WERI-Rb-1 (cell line): ENCODE measurements at regions not wholly inside any gene's neighbourhood (a gene's known extent, or its start where the extent isn't known, plus 50 kb on each side); places are given as distances from the start of the nearest gene placed in this dataset.

Experiments used
- DNase-seq: peaks from one replicate; pipeline ENCODE4 v3.0.0-alpha.2; 2020
- H3K27ac ChIP-seq: fragments of 250-450 bp; sonication (Bioruptor Pico); 2 replicates; pipeline ENCODE4 v1.5.1; 2020; ENCODE audit warnings: mild to moderate bottlenecking, moderate library complexity
- H3K27me3 ChIP-seq: fragments of 250-450 bp; sonication (Bioruptor Pico); 2 replicates; pipeline ENCODE4 v1.5.1; 2021; ENCODE audit warnings: mild to moderate bottlenecking, low read depth, moderate library complexity; ENCODE audit not compliant: insufficient read depth, severe bottlenecking
- H3K36me3 ChIP-seq: fragments of 250-450 bp; sonication (Bioruptor Pico); 2 replicates; pipeline ENCODE4 v1.5.1; 2020; ENCODE audit warnings: mild to moderate bottlenecking, moderate library complexity
- H3K4me3 ChIP-seq: 2 replicates; pipeline ENCODE4 v1.5.1; 2011; ENCODE audit warnings: low read depth, mild to moderate bottlenecking, control low read depth, low read length
- H3K9me3 ChIP-seq: fragments of 250-450 bp; sonication (Bioruptor Pico); 2 replicates; pipeline ENCODE4 v1.5.1; 2021; ENCODE audit warnings: mild to moderate bottlenecking, moderate library complexity; ENCODE audit not compliant: severe bottlenecking
- CTCF ChIP-seq: IDR thresholded peaks from 2 replicates; pipeline ENCODE4 v1.5.1; 2011; ENCODE audit warnings: low read depth, mild to moderate bottlenecking, control low read depth, inconsistent platforms, low read length

- no peak overlapping the region for H3K4me3 ChIP-seq
- no peaks in the 10 kb centered on the region for H3K9me3 ChIP-seq
- DNase-seq, result no peak
- H3K27me3 ChIP-seq, result no peaks in the 10 kb centered on the region
- TF ChIP-seq CTCF, result no peak
- H3K36me3 ChIP-seq, result no peaks in the 10 kb centered on the region
- no peak overlapping the region for H3K27ac ChIP-seq
Measured at GRCh38 chr9:88798476-88798875, 192.8 kb upstream of the S1PR3 start.

GRCh38 chr9:88799541-88800328 is 191.5 kb upstream of the S1PR3 start:
- no peak for TF ChIP-seq CTCF
- DNase-seq, result no peak

GRCh38 chr9:88800329-88800682 is 191.0 kb upstream of the S1PR3 start:
- H3K27me3 ChIP-seq, result no peaks in the 10 kb centered on the region
- DNase-seq, result no peak

More at GRCh38 chr9:88799541-88800328, 191.5 kb upstream of the S1PR3 start:
- no peak overlapping the region for H3K4me3 ChIP-seq
- no peak overlapping the region for H3K27ac ChIP-seq
- no peaks in the 10 kb centered on the region for H3K27me3 ChIP-seq
- H3K36me3 ChIP-seq, result no peaks in the 10 kb centered on the region
- H3K9me3 ChIP-seq, result no peaks in the 10 kb centered on the region

GRCh38 chr9:88801214-88801796 is 190.0 kb upstream of the S1PR3 start:
- Histone ChIP-seq H3K36me3 (no peaks in the 10 kb centered on the region), H3K9me3 (no peaks in the 10 kb centered on the region), H3K4me3 (no peak overlapping the region), H3K27ac (no peak overlapping the region), H3K27me3 (no peaks in the 10 kb centered on the region)
- no peak for TF ChIP-seq CTCF
- DNase-seq, result no peak

More at GRCh38 chr9:88800329-88800682, 191.0 kb upstream of the S1PR3 start:
- no peak overlapping the region for H3K4me3 ChIP-seq
- no peaks in the 10 kb centered on the region for H3K9me3 ChIP-seq
- no peak for TF ChIP-seq CTCF
- H3K27ac ChIP-seq, result no peak overlapping the region
- H3K36me3 ChIP-seq, result no peaks in the 10 kb centered on the region

- Histone ChIP-seq H3K27me3 (no peaks in the 10 kb centered on the region), H3K36me3 (no peaks in the 10 kb centered on the region), H3K9me3 (no peaks in the 10 kb centered on the region), H3K27ac (no peak overlapping the region), H3K4me3 (no peak overlapping the region)
- no peak for TF ChIP-seq CTCF
- no peak for DNase-seq
Measured at GRCh38 chr9:88802533-88802932, 188.7 kb upstream of the S1PR3 start.
